ENCODE measurements at regions not wholly inside any gene's neighbourhood (a gene's known extent, or its start where the extent isn't known, plus 50 kb on each side); places are given as distances from the start of the nearest gene placed in this dataset.

GRCh38 chr6:6384520-6384919, 64.1 kb upstream of the F13A1 start:
- H3K36me3 ChIP-seq (ENCODE audit: control insufficient read depth in 4 of 4, insufficient read depth in 3 of 4, low read depth in 1 of 4, low read length in 3 of 4): no peaks in the 10 kb centered on the region
- H3K4me3 ChIP-seq (ENCODE audit: low read depth in 1 of 3, low read length in 3 of 3): no peak overlapping the region
- WGBS: 83% methylated on average over 7 of the region's 7 CpGs
- TF ChIP-seq RXRA (IDR thresholded peaks at IDR 0.05): no peak
- TF ChIP-seq REST (IDR thresholded peaks at IDR 0.05): no peak
- TF ChIP-seq MAX (IDR thresholded peaks at IDR 0.05): no peak
- no peak for DNase-seq (ENCODE audit: low spot score)
- H3K4me1 ChIP-seq (ENCODE audit: control insufficient read depth in 4 of 4, insufficient read depth in 4 of 4, low read length in 3 of 4): no peaks in the 10 kb centered on the region
- no peak overlapping the region for H3K9ac ChIP-seq (ENCODE audit: low read depth in 1 of 2, low read length in 2 of 2)
- H3K27ac ChIP-seq (ENCODE audit: low read depth in 1 of 2, low read length in 2 of 2): no peak overlapping the region
- H3K9me3 ChIP-seq (ENCODE audit: control insufficient read depth in 4 of 4, low read length in 3 of 4): no peaks in the 10 kb centered on the region
- H3K27me3 ChIP-seq (ENCODE audit: control insufficient read depth in 4 of 4, insufficient read depth in 4 of 4, low read length in 3 of 4): no peaks in the 10 kb centered on the region

- Histone ChIP-seq H3K4me1 (ENCODE audit: control insufficient read depth in 4 of 4, insufficient read depth in 4 of 4, low read length in 3 of 4) (no peaks in the 10 kb centered on the region), H3K9ac (ENCODE audit: low read depth in 1 of 2, low read length in 2 of 2) (no peak overlapping the region), H3K27ac (ENCODE audit: low read depth in 1 of 2, low read length in 2 of 2) (no peak overlapping the region), H3K4me3 (ENCODE audit: low read depth in 1 of 3, low read length in 3 of 3) (no peak overlapping the region), H3K27me3 (ENCODE audit: control insufficient read depth in 4 of 4, insufficient read depth in 4 of 4, low read length in 3 of 4) (no peaks in the 10 kb centered on the region), H3K36me3 (ENCODE audit: control insufficient read depth in 4 of 4, insufficient read depth in 3 of 4, low read depth in 1 of 4, low read length in 3 of 4) (no peaks in the 10 kb centered on the region), H3K9me3 (ENCODE audit: control insufficient read depth in 4 of 4, low read length in 3 of 4) (no peaks in the 10 kb centered on the region)
- WGBS: 69% methylated on average over 4 of the region's 4 CpGs
- TF ChIP-seq ZBTB33 (IDR thresholded peaks at IDR 0.05) (no peak), FOXA1 (IDR thresholded peaks at IDR 0.05) (no peak), CTCF (IDR thresholded peaks at IDR 0.05; ENCODE audit: low read depth, low read length, missing input control) (no peak), SP1 (IDR thresholded peaks at IDR 0.05) (no peak), NR2F2 (IDR thresholded peaks at IDR 0.05) (no peak), ATF3 (IDR thresholded peaks at IDR 0.05) (no peak), REST (IDR thresholded peaks at IDR 0.05) (no peak), HNF4G (IDR thresholded peaks at IDR 0.05) (no peak), TAF1 (conservative IDR thresholded peaks at IDR 0.05) (no peak), RXRA (IDR thresholded peaks at IDR 0.05) (no peak), HNF4A (conservative IDR thresholded peaks at IDR 0.05) (no peak), GABPA (IDR thresholded peaks at IDR 0.05 in 1 of 2, conservative IDR thresholded peaks at IDR 0.05 in 1 of 2) (no peak), MAX (IDR thresholded peaks at IDR 0.05) (no peak), EGR1 (IDR thresholded peaks at IDR 0.05; ENCODE audit: low read depth in 2 of 2) (no peak), FOXA2 (IDR thresholded peaks at IDR 0.05) (no peak), RAD21 (IDR thresholded peaks at IDR 0.05) (no peak), JUND (IDR thresholded peaks at IDR 0.05) (no peak), YY1 (IDR thresholded peaks at IDR 0.05) (no peak)
- no peak for DNase-seq (ENCODE audit: low spot score)
These were observed 65.5 kb upstream of the F13A1 start for GRCh38 chr6:6386010-6386409.

All from liver (tissue), 8 donors.